Epithelial cell of prostate (primary cell): ENCODE measurements at regions not wholly inside any gene's neighbourhood (a gene's known extent, or its start where the extent isn't known, plus 50 kb on each side); places are given as distances from the start of the nearest gene placed in this dataset.
"Not testable (repeated sequence)": the region's sequence is repeated elsewhere in the genome, so short reads cannot be mapped to it uniquely, and the experiment has no call there.

Experiments
- DNase-seq: peaks from one replicate; pipeline ENCODE4 v3.0.0-alpha.2; 2011; ENCODE audit warnings: low read depth, low spot score
- H3K27ac ChIP-seq: fragments of 450-650 bp; 2 replicates; pipeline ENCODE4 v1.5.1; 2017; ENCODE audit warnings: mild to moderate bottlenecking

DNA sequence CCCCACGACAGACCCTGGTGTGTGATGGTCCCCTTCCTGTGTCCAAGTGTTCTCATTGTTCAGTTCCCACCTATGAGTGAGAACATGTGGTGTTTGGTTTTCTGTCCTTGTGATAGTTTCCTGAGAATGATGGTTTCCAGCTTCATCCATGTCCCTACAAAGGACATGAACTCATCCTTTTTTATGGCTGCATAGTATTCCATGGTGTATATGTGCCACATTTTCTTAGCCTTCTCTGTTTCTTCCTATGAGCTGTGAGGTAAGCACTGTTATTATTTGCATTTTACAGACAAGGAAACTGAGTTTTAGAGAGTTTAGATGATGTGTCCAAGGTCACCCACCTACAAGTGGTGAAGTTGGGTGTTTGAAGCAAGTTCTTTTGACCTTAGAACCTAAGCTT is 51.1 kb upstream of the BNC1 start:
- not testable (repeated sequence) for DNase-seq, H3K27ac ChIP-seq

DNA sequence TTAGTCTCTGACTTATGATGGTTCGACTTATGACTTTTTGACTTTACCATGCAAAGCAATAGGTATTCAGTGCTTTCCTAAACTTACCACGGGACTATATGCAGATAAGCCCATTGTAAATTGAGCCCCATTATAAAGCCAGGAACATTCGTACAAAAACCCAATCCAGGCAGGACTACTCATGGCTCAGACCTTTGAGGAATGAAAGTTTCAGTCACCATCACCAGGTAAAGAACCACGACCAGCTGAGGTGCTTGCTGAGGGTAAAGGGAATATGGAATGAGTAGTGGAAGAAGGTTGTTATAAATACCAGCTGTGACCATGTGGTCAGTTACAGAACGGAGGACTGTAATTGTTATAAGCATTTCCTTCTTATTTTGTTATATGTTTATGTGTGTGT is 54.9 kb upstream of the BNC1 start:
- no peak for DNase-seq

DNA sequence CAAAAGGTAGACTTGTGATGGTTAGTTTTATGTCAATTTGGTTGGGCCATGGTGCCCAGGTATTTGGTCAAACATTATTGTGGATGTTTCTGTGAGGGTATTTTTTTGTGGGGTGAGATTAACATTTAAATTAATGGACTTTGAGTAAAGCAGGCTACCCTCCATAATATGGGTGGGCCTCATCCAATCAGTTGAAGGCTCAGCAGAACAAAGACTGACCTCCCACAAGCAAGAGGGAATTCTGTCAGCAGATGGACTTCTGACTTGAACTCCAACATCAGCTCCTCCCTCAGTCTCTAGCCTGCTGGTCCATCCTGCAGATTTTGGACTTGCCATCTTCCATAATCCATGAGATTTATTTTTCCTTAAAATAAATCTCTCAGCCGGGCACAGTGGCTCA is 55.6 kb upstream of the BNC1 start:
- H3K27ac ChIP-seq, result no peak overlapping the region
- no peak for DNase-seq

More for the DNA sequence above, 54.9 kb upstream of the BNC1 start:
- H3K27ac ChIP-seq, result no peak overlapping the region

DNA sequence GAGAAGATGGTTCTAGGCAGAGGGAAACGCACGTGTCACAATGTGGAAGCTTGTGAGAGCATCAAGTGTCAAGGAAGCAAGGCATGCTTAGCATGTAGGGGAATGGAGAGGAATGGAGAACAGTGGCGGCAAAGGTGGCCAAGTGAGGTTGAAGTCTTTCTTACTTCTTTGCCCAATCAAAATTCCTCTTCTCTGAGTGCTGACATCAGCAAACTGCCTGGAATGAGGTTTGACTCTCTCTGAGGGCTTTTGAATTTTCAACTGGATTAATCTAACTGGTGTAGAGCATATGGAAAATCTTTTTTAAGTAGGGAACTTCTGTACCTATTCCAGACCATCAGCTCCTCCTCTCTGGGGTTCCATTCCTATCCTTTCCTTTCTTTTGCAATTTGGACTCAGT is 61.9 kb upstream of the BNC1 start:
- H3K27ac ChIP-seq, result no peak overlapping the region
- no peak for DNase-seq

DNA sequence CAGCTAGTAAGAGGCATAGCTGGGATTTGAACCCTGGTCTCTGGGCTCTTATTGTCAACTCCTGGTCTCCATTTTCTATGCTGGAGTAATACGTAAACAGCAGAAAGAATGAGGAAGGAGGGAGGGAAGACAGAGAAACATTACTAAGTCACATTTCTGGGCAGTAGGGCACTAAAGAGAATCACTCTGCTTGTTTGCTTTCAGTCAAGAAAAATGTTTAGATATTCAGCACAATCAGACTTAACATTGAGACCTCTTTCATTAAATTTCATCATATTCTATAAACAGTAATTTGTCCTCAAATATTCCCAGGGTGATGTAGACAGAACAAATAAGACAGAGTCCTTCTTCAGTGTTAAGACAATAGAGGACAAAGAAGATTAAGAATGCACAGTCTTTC is 67.7 kb upstream of the BNC1 start:
- DNase-seq, result no peak
- H3K27ac ChIP-seq, result peak overlapping the region; percentile 48

DNA sequence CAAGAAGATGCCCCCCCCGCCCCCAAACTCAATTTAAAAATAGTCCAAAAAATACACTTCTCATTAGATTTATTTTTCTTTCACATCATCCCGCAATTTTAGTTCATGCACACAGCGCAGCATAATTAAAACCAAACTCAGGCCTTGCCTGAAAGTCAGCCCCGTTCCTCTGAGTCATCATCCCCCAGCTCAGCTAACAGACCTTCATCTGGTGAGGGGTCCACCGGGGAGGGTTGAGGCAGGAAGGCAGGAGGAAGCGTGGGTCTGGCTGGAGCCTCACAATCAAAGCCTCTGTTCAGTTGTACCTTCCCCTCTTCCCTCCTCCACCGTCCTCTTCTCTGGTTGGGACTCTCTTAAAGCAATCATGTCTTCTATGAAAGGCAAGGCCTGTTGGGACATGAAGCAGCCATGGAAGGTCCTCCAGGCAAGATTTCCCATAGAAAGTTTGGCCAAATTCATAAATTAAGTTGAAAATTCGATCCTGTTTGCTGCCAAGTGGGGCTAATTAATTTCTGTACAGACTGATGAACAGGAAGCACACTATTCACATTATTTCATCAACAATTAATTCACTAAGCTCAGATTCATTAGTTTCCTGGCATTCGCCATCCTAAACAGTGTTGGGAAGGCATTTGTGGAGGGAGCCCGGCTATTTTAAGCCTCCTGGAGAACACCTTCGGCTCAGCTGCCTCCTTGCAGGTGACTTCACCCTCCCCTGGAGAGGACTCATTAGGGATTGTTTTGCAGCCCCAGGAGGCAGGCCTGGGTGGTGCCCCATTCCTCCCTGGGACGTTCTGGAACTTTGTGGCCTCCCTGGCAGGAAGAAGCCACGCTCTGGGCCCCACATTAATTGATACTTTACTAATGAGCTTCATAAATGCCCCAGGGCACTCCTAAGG is 72.3 kb upstream of the BNC1 start:
- DNase-seq, result no peak
- H3K27ac ChIP-seq, result peak overlapping the region; percentile 28

DNA sequence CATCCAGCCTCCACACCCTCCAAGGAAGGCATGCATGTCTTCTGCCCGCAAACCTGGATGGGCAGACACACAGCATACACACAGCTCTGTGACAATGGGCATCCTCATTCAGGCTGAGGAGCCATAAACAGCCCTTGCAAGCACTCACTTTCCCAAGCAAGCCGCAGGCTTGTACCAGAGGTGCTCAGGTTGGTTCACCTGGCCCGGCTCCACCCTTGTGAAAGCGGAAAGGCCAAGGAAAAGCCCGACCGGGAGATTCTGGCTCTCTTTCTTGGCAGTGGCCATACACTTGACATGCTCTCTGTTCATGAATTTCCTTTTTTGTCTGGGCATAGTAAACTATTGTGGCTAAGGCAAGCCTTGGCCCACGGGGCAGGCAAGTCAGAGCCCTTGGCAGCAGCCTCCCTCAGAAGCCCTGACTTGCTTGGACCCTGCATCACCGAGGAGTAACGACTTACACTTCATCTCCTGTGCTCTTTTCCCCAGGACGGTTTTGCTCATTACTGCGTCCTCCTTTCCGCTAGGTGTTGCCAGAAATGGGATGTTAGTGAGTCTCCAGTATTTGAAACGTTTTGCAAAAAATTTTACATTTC is 74.6 kb upstream of the BNC1 start:
- H3K27ac ChIP-seq, result no peak overlapping the region
- DNase-seq, result no peak

DNA sequence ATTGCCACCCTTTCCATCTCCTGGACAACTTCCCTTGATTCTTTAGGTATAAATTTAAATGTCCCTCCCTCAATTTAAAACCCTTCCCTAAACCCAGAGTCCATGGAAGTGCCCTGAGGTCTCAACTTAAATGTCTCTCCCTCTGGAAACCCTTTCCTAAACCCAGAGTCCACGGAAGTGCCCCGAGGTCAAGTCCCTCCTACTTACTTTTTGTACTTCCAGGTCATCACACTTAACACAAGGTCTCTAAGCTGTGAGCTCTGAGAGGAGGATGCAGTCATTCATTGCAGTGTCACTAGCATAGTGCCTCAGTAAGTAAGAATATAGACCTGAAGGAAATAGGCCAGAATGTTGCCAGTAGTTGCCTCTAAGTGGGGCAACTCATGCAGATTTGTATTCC is 78.2 kb upstream of the BNC1 start:
- no peak for DNase-seq
- H3K27ac ChIP-seq, result no peak overlapping the region

DNA sequence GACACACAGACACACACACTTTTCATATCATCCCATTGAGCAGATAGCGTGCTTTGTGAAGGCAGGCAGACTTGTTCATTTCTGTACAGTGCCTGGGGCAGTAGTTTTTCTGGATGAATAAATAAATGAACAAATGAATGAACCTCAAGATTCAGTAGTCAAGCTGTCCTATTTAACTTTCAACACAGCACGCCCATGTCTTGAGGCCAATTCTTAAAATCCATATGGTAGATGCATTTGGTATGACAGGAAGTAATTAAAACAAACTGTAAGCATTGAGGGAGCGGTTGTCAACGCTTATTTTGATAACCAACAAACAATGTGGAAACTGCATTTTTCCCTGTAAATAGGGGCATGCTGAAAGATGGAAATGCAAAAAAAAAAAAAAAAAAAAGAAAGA is 80.0 kb upstream of the BNC1 start:
- no peak for DNase-seq
- H3K27ac ChIP-seq, result peak overlapping the region; percentile 78

DNA sequence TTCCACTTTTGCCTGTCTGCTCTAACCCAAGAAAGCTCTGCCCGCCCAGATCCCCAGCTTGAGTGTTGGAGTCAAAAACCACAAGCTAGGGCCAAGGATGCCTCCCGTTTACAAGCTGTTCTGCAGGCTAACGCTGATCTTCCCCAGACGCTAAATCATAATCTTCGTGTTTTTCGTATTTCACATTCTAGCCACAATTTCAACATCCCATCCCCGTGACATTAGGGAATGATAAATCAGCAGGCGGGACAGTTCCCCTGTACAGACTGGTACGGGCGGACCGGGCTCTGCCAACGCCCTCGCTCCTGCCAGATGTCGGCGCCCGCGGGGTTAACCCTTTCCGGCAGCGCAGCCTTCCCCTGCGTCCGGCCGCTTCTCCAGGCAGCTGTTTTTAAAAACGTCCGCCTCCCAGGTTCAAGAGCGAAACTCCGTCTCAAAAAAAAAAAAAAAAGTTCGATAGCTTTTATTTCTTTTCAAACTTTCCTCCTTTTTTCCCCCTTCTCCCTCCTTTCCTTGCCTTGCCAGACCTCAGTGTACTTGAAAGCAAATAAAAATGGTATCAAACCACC is 81.0 kb upstream of the BNC1 start:
- no peak for DNase-seq
- H3K27ac ChIP-seq, result peak overlapping the region; percentile 78

DNA sequence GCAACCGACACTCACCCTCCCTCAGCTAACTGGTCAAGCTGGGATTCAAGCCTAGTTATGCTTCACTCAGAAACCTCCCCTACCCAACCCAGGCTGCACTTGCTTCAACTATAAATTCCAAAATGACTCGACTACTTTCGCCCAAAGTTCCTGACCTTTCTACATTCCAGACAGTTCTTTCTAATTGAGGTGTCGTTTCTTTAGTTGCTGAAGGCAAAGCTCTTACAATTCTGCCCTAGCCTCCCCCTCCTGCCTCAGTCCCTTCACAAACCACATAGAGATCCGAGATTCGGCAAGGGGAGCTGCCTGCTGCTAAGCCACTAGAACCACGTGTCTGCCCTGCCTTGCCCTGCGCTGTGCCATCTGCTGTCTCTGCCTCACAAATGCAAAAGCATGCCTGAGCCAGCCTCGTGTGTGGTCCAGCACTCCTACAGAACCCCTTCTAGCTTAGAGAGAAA is 74.7 kb upstream of the SH3GL3 start:
- no peak overlapping the region for H3K27ac ChIP-seq
- no peak for DNase-seq

DNA sequence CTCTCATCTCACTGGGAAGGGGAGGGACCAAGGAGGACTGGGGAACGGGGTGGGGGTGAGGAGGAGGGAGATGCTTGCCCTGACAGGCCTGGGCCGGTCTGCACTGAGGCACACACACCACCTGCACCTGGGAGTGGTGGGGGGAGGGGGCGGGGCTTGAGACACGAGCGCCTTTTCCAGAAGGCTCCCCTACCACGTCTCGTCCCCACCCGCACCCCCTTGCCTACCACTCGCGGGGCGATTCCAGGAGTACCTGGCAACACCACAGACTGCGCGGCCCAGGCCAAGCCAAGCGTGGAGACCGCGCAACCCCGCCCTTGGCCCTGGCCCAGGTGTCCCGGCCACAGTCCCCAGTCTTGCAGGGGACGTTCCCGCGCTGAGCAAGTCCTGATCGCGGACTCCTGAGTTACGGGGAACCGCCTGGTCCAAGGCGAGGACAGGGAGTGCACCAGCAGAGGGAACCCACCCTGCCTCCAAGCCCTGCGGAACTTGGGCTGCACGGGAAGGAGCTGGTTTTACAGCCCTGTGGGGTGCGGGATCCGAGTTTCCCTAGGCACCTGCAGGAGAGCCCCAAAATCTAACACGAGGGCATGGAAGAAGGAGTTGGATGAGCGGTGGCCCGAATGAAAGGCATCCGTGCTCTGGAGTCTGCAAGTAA is 68.1 kb upstream of the SH3GL3 start:
- H3K27ac ChIP-seq, result peak overlapping the region; percentile 99
- DNase-seq, result peak; percentile 68

DNA sequence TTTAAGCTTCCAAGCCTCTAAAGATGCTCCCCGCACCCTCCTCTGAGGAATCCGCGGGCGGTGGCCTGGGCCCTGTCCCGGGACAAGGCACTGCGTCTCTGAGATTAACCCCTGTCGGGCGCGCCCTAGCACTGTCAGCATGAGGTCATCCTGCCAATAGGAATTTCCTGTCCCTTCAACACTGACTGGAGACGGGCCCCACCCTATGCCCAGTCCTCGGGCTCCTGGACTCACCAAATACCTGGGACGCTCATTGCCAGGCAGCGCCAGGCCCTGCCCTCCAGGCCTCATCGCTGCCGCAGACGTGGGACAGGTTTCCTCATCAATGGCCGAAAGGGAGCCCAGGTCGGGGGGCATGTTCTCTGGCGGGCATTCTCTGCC is 67.6 kb upstream of the SH3GL3 start:
- DNase-seq, result peak; percentile 73
- H3K27ac ChIP-seq, result peak overlapping the region; percentile 99

DNA sequence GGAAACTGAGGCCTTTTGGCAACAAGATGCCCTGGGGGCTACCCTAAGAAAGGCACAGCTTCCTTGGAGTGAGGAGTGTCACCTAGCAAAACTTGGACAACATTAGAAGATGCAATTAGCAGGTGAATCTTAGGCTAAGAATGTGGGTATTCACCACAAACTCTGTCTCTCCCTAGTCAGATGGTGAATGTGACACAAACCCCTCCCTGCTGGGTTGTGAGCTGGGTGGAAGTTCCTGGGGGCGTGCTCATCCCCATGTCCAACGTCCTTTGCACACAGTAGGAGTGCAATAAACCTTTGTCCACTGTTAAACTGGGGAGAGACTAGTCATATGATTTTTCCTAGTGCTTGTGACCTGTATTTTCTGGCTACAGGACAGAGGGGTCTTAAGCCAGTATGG is 67.1 kb upstream of the SH3GL3 start:
- H3K27ac ChIP-seq, result peak overlapping the region; percentile 99
- DNase-seq, result peak; percentile 60

DNA sequence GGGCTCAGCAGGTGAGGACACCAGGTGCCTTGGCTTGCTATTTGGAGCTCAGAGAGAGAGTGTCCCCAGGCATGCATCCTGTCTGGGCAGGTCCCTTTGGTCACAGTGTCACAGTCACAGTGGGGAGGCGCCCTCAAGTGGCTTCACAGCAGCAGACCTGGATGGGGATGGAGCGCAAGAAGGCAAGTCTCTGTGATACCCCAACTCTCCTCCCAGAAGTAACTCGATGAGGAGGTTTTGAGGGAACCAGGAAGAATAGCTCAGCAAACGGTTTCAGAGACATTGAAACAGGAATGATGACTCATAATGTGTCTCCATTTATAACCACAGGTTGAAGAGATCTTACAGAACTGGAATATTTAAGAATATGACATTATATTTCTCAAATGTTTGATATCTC is 66.5 kb upstream of the SH3GL3 start:
- H3K27ac ChIP-seq, result peak overlapping the region; percentile 99
- DNase-seq, result peak; percentile 64

DNA sequence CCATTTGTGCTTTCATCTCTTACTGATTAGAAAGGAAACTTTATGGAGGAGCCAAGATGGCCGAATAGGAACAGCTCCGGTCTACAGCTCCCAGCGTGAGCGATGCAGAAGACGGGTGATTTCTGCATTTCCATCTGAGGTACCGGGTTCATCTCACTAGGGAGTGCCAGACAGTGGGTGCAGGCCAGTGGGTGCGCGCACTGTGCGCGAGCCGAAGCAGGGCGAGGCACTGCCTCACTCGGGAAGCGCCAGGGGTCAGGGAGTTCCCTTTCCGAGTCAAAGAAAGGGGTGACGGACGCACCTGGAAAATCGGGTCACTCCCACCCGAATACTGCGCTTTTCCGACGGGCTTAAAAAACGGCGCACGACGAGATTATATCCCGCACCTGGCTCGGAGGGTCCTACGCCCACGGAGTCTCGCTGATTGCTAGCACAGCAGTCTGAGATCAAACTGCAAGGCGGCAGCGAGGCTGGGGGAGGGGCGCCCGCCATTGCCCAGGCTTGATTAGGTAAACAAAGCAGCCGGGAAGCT is 63.5 kb upstream of the SH3GL3 start:
- DNase-seq, result not testable (repeated sequence)
- peak overlapping the region; percentile 59 for H3K27ac ChIP-seq

DNA sequence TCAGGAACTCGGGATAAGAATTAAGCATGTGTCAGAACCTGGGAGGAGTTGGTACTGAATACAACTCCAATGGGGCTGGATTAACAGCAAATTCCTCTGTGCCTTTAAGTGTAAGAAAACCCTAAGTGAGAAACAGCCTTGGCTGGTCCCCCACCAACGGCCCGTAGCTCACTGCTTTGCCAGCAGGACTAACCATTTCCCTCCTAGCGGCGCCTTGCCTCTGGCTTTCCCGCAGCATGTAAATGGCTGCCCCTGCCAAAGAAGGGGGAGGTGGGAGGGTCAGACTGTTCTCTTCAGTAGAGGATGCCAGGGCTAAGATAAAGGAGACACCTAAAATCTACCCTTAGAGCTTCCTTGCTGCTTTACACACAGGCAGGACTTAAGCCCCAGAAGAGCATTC is 51.0 kb upstream of the SH3GL3 start:
- DNase-seq, result no peak
- no peak overlapping the region for H3K27ac ChIP-seq
